GM12873 (cell line): ENCODE measurements at regions not wholly inside any gene's neighbourhood (a gene's known extent, or its start where the extent isn't known, plus 50 kb on each side); places are given as distances from the start of the nearest gene placed in this dataset.

Source experiments
- CTCF ChIP-seq: IDR thresholded peaks from 2 replicates; pipeline ENCODE4 v1.5.1; 2012; ENCODE audit warnings: low read depth, mild to moderate bottlenecking, moderate library complexity, low read length, control low read depth; ENCODE audit not compliant: insufficient read depth; ENCODE audit errors: missing control alignments

GRCh38 chr10:78173360-78174015 is 139.8 kb downstream of the RPS24 start:
- TF ChIP-seq CTCF, result no peak

- no peak for TF ChIP-seq CTCF
Measured at GRCh38 chr10:78175444-78176015, 141.9 kb downstream of the RPS24 start.

- no peak for TF ChIP-seq CTCF
Measured at GRCh38 chr10:78176320-78177317, 143.0 kb downstream of the RPS24 start.

DNA sequence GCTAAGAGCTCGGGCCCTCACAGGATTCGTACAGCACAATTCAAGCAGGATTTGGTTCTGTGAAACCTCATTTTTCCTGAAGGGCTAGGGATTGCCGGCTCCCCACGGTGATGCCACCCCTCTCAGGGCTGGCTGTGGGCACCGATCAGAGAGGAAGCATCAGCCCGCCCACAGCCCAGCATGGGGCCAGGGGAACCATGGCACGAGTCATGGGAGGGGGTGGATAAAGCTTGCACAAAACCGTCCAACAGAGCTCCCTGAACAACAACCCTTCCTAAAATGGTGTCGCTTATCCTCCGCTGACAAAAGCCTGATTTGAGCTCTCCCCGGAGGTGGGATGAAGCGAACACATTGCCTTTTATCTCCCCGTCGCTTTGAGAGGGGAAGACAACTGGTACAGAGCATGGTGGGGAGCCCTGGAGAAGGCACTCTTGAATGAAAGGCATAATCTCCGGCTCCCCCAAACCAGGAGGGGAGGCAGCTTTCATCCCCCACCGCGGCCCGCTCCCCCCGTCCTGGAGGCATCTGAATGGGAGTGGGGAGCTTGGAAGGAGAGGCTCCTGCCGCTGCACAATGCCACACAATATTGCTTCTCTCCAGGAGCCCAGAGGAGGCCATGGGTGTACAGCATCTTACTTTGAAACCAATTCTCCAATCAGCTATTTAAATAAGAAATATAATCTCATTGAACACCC is 144.0 kb downstream of the RPS24 start:
- no peak for TF ChIP-seq CTCF

GRCh38 chr10:78178397-78178796 is 144.7 kb downstream of the RPS24 start:
- TF ChIP-seq CTCF, result no peak

- no peak for TF ChIP-seq CTCF
Measured at GRCh38 chr10:78178940-78179339, 145.3 kb downstream of the RPS24 start.
